GM13976 (cell line): ENCODE measurements at regions not wholly inside any gene's neighbourhood (a gene's known extent, or its start where the extent isn't known, plus 50 kb on each side); places are given as distances from the start of the nearest gene placed in this dataset.
A peak's percentile ranks its signal among the peaks of the same experiment; 100 is the strongest.

Source experiments
- DNase-seq: peaks from one replicate; pipeline ENCODE4 v3.0.0; 2012; ENCODE audit warnings: low spot score
- in situ Hi-C: fragments of 300-500 bp; cut with MboI; formaldehyde crosslinking; loops from one replicate; pipeline ENCODE4 v1.12.0; 2022; ENCODE audit warnings: low sequenced_read_pairs, mixed read lengths, inconsistent platforms; ENCODE audit not compliant: unreplicated experiment
- TF ChIP-seq, protein P1 (sequence below): IDR thresholded peaks from 2 replicates; pipeline ENCODE4 v1.5.1; 2012; ENCODE audit warnings: borderline replicate concordance, mild to moderate bottlenecking; ENCODE audit not compliant: insufficient read depth; ENCODE audit errors: extremely low read depth, missing control alignments, control extremely low read depth

DNA sequence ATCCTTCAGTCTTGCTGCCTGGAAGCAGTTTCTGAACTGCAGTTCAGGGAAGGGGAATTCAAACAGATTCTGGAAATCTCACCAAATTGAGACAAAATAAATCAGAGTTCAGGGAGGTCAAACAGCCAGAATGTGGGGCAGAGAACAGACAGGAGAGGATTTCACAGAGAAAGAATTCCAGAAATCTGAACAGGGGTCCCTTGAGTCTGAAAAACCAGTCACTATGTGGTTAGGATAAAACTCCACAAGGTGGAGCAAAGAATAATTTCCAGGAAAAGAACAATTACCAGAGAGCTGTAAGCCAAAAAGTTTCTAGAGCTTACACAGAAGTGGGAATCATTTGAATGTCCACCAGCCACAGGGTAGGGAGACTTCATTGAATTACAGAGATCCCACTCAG is 84.7 kb downstream of the URB2 start:
- in situ Hi-C loops = no loop called here
- DNase-seq = no peak
- TF ChIP-seq, protein P1, sequence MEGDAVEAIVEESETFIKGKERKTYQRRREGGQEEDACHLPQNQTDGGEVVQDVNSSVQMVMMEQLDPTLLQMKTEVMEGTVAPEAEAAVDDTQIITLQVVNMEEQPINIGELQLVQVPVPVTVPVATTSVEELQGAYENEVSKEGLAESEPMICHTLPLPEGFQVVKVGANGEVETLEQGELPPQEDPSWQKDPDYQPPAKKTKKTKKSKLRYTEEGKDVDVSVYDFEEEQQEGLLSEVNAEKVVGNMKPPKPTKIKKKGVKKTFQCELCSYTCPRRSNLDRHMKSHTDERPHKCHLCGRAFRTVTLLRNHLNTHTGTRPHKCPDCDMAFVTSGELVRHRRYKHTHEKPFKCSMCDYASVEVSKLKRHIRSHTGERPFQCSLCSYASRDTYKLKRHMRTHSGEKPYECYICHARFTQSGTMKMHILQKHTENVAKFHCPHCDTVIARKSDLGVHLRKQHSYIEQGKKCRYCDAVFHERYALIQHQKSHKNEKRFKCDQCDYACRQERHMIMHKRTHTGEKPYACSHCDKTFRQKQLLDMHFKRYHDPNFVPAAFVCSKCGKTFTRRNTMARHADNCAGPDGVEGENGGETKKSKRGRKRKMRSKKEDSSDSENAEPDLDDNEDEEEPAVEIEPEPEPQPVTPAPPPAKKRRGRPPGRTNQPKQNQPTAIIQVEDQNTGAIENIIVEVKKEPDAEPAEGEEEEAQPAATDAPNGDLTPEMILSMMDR = no peak

- DNase-seq = no peak
- in situ Hi-C loops = no loop called here
- TF ChIP-seq, protein P1 = no peak
Observed at GRCh38 chr1:229714306-229714705, 88.3 kb downstream of the URB2 start.

GRCh38 chr1:229714964-229715603 is 89.0 kb downstream of the URB2 start:
- peak; percentile 37 for DNase-seq
- TF ChIP-seq, protein P1 = peak; percentile 51
- in situ Hi-C loops = no loop called here

- in situ Hi-C loops = no loop called here
- TF ChIP-seq, protein P1 = no peak
Observed at GRCh38 chr1:229716069-229716468, 90.0 kb downstream of the URB2 start.

GRCh38 chr1:229716704-229717103 is 90.7 kb downstream of the URB2 start:
- DNase-seq = no peak
- in situ Hi-C loops = no loop called here
- TF ChIP-seq, protein P1 = no peak

More at GRCh38 chr1:229716069-229716468, 90.0 kb downstream of the URB2 start:
- no peak for DNase-seq

DNA sequence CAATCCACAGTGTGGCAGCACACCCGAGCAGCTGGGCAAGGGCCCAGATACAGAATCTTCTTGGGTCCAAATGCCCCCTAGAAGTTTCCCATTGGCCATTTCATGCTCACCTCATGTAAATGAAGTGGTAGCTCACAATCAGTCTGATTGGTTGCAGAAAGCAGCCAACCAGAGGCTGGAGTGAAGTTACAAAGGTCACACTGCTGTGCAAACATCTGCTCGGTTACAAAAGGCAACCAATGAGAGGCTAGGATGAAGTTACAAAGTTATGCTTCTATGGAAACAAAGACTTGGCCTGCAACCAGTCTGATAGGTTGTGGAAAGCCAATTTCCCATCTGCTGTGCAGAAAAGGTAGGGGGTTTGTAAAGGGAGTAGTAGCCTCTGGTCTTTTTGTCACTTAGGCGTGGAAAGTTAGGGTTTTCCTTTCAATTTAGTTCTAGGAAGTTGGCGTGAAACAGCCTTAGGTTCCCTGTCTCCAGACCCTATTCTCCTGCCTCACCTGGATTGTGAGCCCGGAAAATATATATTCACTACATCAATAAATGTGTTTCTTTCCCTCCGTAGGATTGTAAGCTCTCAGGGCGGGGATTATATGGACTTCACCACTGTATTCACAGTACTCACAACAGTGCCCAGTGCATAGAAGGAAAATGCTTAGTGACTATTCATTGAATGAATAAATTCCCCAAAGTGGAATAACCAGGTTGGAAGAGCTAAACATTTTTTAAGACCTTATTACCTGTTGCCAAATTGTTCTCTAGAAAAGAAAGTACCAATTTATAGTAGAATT is 91.9 kb downstream of the URB2 start:
- in situ Hi-C loops = no loop called here
- TF ChIP-seq, protein P1 = no peak
- DNase-seq = no peak
